ENCODE measurements at regions not wholly inside any gene's neighbourhood (a gene's known extent, or its start where the extent isn't known, plus 50 kb on each side); places are given as distances from the start of the nearest gene placed in this dataset.

- no peak for ATAC-seq
- CTCF ChIA-PET: interaction anchor here (0.6 to 1.1 kb wide), 2 partner anchors 23 to 683 kb away, joined by 3 to 5 read pairs; no protein-coding TSS in a partner anchor
- H3K4me2 ChIP-seq: no peak overlapping the region
- TF ChIP-seq ZFP36 (IDR thresholded peaks at IDR 0.05; ENCODE audit: borderline replicate concordance, partially characterized antibody) (no peak), HMGXB4 (CRISPR knock-in tag; IDR thresholded peaks at IDR 0.05; ENCODE audit: borderline replicate concordance) (no peak), CBX2 (IDR thresholded peaks at IDR 0.05; ENCODE audit: borderline replicate concordance, low read depth) (no peak), RFX5 (IDR thresholded peaks at IDR 0.05) (no peak), PHF8 (IDR thresholded peaks at IDR 0.05; ENCODE audit: borderline replicate concordance, low read depth) (no peak), SMC3 (IDR thresholded peaks at IDR 0.05) (no peak), USF2 (IDR thresholded peaks at IDR 0.05) (no peak), HOXB5 (CRISPR knock-in tag; IDR thresholded peaks at IDR 0.05) (no peak), KDM5A (IDR thresholded peaks at IDR 0.05) (no peak), JUN (IDR thresholded peaks at IDR 0.05) (no peak), MAZ (IDR thresholded peaks at IDR 0.05; ENCODE audit: borderline replicate concordance, low read depth, low read length) (no peak), EHMT2 (IDR thresholded peaks at IDR 0.05; ENCODE audit: low read depth) (no peak), JUNB (IDR thresholded peaks at IDR 0.05) (no peak), MAFK (IDR thresholded peaks at IDR 0.05; ENCODE audit: partially characterized antibody) (no peak), BCL3 (IDR thresholded peaks at IDR 0.05) (no peak), EHF (CRISPR knock-in tag; IDR thresholded peaks at IDR 0.05) (no peak), HOXA7 (CRISPR knock-in tag; IDR thresholded peaks at IDR 0.05) (no peak), CBX8 (IDR thresholded peaks at IDR 0.05) (no peak)
- no peaks in the 10 kb centered on the region for H3K9me3 ChIP-seq
- H3K4me1 ChIP-seq: no peaks in the 10 kb centered on the region
- FAIRE-seq: no peak
- whole genome bisulfite sequencing (ENCODE audit: missing lambda C conversion rate): 76% methylated on average over 7 of the region's 7 CpGs
- POLR2A ChIA-PET: no interaction called here
- H3K27ac ChIP-seq: no peak overlapping the region
- H3K4me3 ChIP-seq: no peak overlapping the region
- no peak for DNase-seq (ENCODE audit: low read depth in 1 of 2, low spot score in 1 of 2)
These were observed 242.6 kb upstream of the IRS2 start for GRCh38 chr13:110028838-110029621.

GRCh38 chr13:110028311-110028710 lies 241.9 kb upstream of the IRS2 start:
- TF ChIP-seq BCL3 (IDR thresholded peaks at IDR 0.05) (no peak), PBX3 (IDR thresholded peaks at IDR 0.05) (no peak), HDAC2 (IDR thresholded peaks at IDR 0.05) (no peak), NR3C1 (IDR thresholded peaks at IDR 0.05) (no peak), CEBPB (IDR thresholded peaks at IDR 0.05) (no peak), HOXB13 (CRISPR knock-in tag; IDR thresholded peaks at IDR 0.05; ENCODE audit: low read depth) (no peak), POLR2A (IDR thresholded peaks at IDR 0.05; ENCODE audit: low read length) (no peak), JUNB (IDR thresholded peaks at IDR 0.05) (no peak)
- no peaks in the 10 kb centered on the region for H3K9me3 ChIP-seq
- FAIRE-seq (no peak), ATAC-seq (no peak), DNase-seq (ENCODE audit: low read depth in 1 of 2, low spot score in 1 of 2) (no peak)
- WGBS (ENCODE audit: missing lambda C conversion rate): 68% methylated on average over 4 of the region's 4 CpGs
- no peaks in the 10 kb centered on the region for H3K4me1 ChIP-seq
- H3K4me2 ChIP-seq: no peak overlapping the region
- ChIA-PET CTCF (interaction anchor here (0.6 to 1.1 kb wide), 2 partner anchors 23 to 682 kb away, joined by 3 to 5 read pairs; no protein-coding TSS in a partner anchor), POLR2A (no interaction called here)
- H3K27ac ChIP-seq: no peak overlapping the region
- no peak overlapping the region for H3K4me3 ChIP-seq

Measured in A549 (cell line).